GM18505 (cell line): ENCODE measurements at regions not wholly inside any gene's neighbourhood (a gene's known extent, or its start where the extent isn't known, plus 50 kb on each side); places are given as distances from the start of the nearest gene placed in this dataset.

Experiments
- ATAC-seq: cut with Tn5 transposase; IDR thresholded peaks from one replicate; pipeline ENCODE4 v1.9.1; 2021; ENCODE audit not compliant: unreplicated experiment
- POLR2A ChIP-seq: IDR thresholded peaks from 4 replicates; pipeline ENCODE4 v1.6.1; 2011; ENCODE audit warnings: borderline replicate concordance; ENCODE audit not compliant: insufficient read depth, insufficient read length; ENCODE audit errors: extremely low read depth

DNA sequence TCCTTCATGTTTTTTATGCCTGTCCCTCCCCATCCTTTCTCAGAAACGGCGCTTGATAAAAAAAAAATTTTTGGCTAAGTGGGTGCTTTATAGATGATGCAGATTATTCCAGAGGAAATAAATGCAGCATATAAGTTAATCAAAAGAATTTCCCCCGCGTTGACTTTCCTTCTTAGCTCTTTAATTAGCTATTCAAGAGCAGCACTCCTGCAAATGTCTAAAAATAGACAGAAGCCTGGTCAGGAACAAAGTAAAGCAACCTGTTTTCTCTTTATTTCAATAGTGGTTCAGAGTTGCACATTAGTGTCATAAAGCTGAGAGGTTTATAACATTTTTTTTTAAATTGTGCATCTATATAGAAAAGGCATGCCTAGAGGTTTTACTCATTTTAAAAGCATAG is 439.5 kb upstream of the LRRC7 start:
- no peak for TF ChIP-seq POLR2A
- ATAC-seq = no peak

DNA sequence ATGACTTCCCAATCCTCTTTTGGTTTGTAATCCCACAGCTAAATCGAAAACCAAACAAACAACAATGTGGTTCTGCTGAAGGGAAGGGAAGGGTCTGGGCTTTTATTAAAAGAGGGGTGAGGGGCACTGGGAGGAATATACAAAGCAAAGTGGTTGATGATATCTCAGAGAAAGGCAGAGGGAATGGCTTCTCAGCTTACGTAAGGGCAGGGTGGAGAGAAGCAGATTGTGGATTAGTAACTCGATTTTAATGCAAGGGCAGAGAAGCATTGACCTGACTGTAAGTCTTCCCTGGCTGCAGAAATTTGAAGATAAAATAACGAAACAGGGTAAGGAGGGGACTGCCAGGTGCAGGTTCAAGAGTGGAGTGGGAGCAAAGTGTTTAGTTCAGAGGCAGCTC is 438.2 kb upstream of the LRRC7 start:
- TF ChIP-seq POLR2A = no peak
- no peak for ATAC-seq

- no peak for ATAC-seq
- no peak for TF ChIP-seq POLR2A
Measured at GRCh38 chr1:69138172-69138571, 429.6 kb upstream of the LRRC7 start.

DNA sequence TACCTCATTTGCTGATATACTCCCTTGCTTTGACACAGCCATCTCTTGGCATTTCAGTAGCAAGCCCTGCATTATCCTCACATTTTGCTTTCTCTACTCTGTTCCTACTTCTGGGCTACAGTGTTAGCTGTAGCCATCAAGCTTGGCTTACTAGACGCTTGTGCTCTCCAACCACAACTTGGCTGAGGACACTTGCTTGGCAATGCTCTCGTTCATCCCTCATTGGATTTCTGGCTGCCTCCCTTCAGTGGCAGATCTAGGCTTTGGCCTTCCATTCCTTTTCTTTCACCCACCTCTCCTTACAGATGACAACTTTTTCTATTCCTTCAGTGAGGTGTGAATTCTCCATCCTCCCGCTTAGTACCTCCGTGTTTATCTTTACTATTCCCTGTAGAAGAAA is 428.7 kb upstream of the LRRC7 start:
- ATAC-seq = no peak
- TF ChIP-seq POLR2A = no peak

GRCh38 chr1:69146303-69146702 is 421.4 kb upstream of the LRRC7 start:
- ATAC-seq = no peak
- no peak for TF ChIP-seq POLR2A

DNA sequence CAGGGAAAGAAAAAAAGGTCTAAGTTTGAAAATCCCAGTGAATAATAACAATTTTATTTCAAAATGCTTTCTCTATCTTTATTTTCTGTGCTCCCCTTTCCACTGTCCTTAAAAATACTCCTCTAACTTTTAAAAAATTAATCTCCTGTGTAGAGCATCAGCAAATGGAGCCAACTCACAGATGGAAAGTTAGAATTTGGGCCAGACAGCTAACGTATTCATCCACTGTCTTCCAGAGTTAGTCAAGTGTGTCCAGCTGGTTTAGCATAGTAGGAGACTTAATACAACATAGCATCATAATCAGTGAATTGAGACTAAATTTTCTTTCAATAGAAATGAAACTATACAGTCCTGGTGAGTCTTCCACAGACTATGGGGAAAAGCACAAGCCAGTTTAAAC is 419.0 kb upstream of the LRRC7 start:
- no peak for TF ChIP-seq POLR2A

GRCh38 chr1:69157046-69157756 is 410.5 kb upstream of the LRRC7 start:
- TF ChIP-seq POLR2A = no peak
- no peak for ATAC-seq

More for the DNA sequence above, 419.0 kb upstream of the LRRC7 start:
- ATAC-seq = no peak

DNA sequence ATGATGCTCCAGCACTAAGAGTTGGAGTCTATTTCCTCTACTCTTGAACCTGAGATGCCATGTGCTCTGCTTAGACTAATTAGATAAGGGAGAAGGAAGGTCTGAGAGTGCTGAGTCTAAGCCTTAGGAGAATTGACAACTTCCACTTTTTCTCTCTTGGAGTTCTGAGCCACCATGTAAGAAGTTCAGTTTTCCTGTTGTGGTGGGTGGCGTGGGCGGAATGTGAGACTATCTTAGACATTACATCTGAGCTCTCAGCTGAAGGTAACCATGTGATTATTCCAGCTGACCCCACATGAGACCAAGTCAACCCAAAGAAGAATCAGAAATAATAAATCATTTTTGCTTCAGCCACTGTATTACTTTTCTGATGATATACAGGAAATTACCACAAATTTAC is 404.5 kb upstream of the LRRC7 start:
- no peak for ATAC-seq
- TF ChIP-seq POLR2A = no peak

DNA sequence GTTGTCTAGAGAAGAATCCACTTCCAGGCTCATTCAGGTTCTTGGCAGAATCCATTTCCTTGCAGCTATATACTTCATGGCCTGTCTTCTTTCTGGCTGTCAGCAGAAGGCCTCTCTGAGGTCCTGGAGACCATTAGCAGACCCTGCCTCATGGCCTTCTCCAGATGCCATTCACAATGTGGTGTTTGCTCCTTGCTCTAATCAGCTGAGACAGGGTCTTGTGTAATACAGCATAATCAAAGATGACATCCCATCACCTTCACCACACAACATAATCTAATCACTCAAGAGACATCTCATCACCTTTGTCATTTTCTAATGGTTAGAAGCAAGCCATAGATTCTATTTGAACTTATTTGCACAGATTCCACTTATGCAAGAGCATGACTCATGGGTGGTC is 403.9 kb upstream of the LRRC7 start:
- TF ChIP-seq POLR2A = no peak
- no peak for ATAC-seq

DNA sequence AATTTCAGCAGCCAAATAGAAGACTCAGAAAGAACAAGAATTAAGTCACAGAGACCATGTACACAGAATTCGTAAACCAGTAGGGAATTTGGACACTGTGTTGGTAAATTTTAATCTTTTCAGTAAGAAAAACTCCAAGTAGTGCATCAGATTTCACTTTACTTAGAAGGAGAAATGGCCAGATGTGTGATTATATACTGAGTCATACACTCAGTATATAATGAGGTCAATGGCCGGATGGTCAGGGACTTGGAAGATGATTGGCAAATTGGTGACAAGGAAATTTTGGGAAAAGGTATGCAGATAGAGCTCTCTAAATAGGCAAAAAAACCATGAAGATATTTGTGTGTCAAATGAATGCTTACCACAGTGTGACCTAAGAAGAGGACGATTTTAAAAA is 399.8 kb upstream of the LRRC7 start:
- TF ChIP-seq POLR2A = no peak

DNA sequence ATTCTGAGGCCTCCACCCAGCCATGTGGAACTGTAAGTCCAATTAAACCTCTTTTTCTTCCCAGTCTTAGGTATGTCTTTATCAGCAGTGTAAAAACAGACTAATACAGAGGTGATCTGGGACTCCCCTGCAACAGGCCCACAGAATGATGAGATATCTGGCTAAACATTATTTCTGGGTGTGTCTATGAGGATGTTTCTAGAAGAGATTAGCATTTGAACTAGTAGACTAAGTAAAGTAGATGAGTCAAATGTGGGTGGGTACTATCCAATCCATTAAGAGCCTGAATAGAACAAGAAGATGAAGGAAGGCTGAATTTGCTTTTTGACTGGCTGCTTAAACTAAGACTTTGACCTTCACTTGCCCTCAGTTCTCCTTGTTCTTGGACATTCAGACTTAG is 396.5 kb upstream of the LRRC7 start:
- no peak for ATAC-seq
- no peak for TF ChIP-seq POLR2A

More for the DNA sequence above, 399.8 kb upstream of the LRRC7 start:
- no peak for ATAC-seq

GRCh38 chr1:69172003-69173000 is 395.4 kb upstream of the LRRC7 start:
- ATAC-seq = no peak
- TF ChIP-seq POLR2A = no peak

DNA sequence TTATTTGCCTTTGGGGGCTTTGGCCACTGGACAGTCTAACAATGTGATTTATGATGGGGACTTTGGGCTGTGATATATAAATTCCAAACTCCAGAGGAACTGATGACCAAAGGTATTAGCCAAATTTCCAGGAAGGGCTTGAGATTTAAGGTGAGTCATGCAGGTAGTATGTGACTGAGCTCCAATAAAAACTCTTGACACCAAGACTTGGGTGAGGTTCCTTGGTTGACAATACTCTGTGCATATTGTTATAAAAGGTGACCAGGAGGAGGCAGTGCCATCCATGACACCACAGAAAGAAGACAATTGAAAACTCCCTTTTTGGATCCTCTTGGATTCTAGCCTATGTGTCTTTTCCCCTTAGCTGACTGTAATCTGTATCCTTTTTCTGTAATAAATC is 392.7 kb upstream of the LRRC7 start:
- no peak for ATAC-seq
- TF ChIP-seq POLR2A = no peak

DNA sequence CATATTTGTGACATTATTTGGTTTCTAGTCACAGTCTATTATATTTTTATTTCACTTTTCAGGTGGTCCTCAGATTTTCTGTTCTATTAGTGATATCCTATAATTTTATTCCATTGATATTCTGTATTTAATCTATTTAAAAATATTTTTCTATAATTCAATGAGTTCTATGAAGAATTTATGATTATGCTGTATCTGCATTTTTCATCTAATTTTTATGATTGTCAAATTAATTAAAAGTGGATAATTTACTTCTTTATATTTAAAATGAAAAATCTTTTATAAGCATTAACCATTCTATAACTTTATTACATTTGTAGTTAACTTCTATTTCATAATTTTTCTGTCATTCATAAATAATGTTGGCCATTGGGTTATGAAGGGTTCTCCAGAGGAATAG is 387.4 kb upstream of the LRRC7 start:
- ATAC-seq = no peak

More for the DNA sequence above, 387.4 kb upstream of the LRRC7 start:
- no peak for TF ChIP-seq POLR2A
